HepG2 (cell line): ENCODE measurements at regions not wholly inside any gene's neighbourhood (a gene's known extent, or its start where the extent isn't known, plus 50 kb on each side); places are given as distances from the start of the nearest gene placed in this dataset.

Experiments used
- ATAC-seq: fragments of 200-7000 bp; cut with Tn5 transposase; 3 replicates; pipeline ENCODE4 v1.9.1; 2020; ENCODE audit warnings: mild to moderate bottlenecking, moderate library complexity
- BruUV-seq: library from RNA; stranded (reverse); fragments of 400-500 nt; replicated peaks from 2 replicates; lab custom pipeline; 2021; lab: Mats Ljungman, UMichigan
- CTCF ChIA-PET: fragments of 300-600 bp; formaldehyde crosslinking; extraction: SDS; loops from one replicate; lab custom pipeline; 2021; ENCODE audit warnings: low total read pairs, inconsistent platforms, low intra/inter-chr PET ratio; lab: Yijun Ruan, JAX
- POLR2A ChIA-PET: fragments of 350-600 bp; sonication (Branson Sonifier 250); formaldehyde crosslinking; loops from one replicate; lab custom pipeline; 2020; ENCODE audit warnings: antibody characterized with exemption, inconsistent platforms; lab: Yijun Ruan, JAX
- DNase-seq: peaks from one replicate; pipeline ENCODE4 v3.0.0-alpha.2; 2015; ENCODE audit warnings: low spot score
- FAIRE-seq: peaks from 3 replicates; lab custom pipeline; 2011; peaks lifted over from hg19 to GRCh38; lab: Jason Lieb, UNC
- H2AFZ ChIP-seq: one replicate; pipeline ENCODE4 v1.6.1; 2011; ENCODE audit warnings: low read length, inconsistent platforms
- H3K27ac ChIP-seq: fragments of 300-600 bp; 3 replicates; pipeline ENCODE4 v1.8.0; 2011; ENCODE audit warnings: mixed run types, mild to moderate bottlenecking, mixed read lengths, low read length, inconsistent platforms; ENCODE audit not compliant: insufficient read depth; ENCODE audit errors: extremely low read length
- H3K27me3 ChIP-seq, 2 experiments: fragments of 200-600 bp in 1 of 2; 2 replicates in 1 of 2; 3 replicates in 1 of 2; pipeline versions ENCODE4 v1.6.0 to v1.8.0; 2011; ENCODE audit warnings: low read length in 2 of 2, mild to moderate bottlenecking in 2 of 2, moderate library complexity in 2 of 2, inconsistent platforms in 1 of 2; ENCODE audit not compliant: insufficient read depth in 2 of 2, control insufficient read depth in 1 of 2
- H3K36me3 ChIP-seq, 2 experiments: fragments of 200-600 bp in 1 of 2; replicated peaks in 1 of 2; 2 replicates in 1 of 2; 3 replicates in 1 of 2; pipeline versions ENCODE4 v1.5.1 to v1.8.0; 2011; ENCODE audit warnings: low read length in 2 of 2, inconsistent platforms in 1 of 2; ENCODE audit not compliant: insufficient read depth in 2 of 2, control insufficient read depth in 1 of 2
- H3K4me1 ChIP-seq: 2 replicates; pipeline ENCODE4 v1.5.1; 2012; ENCODE audit warnings: low read length, inconsistent platforms; ENCODE audit not compliant: insufficient read depth
- H3K4me2 ChIP-seq: 2 replicates; pipeline ENCODE4 v1.6.0; 2011; ENCODE audit warnings: low read depth, low read length, inconsistent platforms
- H3K4me3 ChIP-seq, 3 experiments: fragments of 200-600 bp in 1 of 3; sonication (generic), shearing (Covaris generic) in 1 of 3; replicated peaks in 1 of 3; 2 replicates each; pipeline ENCODE4 v1.5.1; 2011 to 2016; ENCODE audit warnings: low read length in 3 of 3, inconsistent platforms in 2 of 3, low read depth in 2 of 3, mild to moderate bottlenecking in 2 of 3, control low read depth in 1 of 3, mixed read lengths in 1 of 3; ENCODE audit not compliant: insufficient read depth in 1 of 3
- H3K79me2 ChIP-seq: one replicate; pipeline ENCODE4 v1.6.1; 2011; ENCODE audit warnings: low read length, inconsistent platforms; ENCODE audit not compliant: insufficient read depth
- H3K9ac ChIP-seq: 2 replicates; pipeline ENCODE4 v1.6.0; 2011; ENCODE audit warnings: mild to moderate bottlenecking, low read depth, low read length, inconsistent platforms; ENCODE audit not compliant: insufficient read depth
- H3K9me3 ChIP-seq: 2 replicates; pipeline ENCODE4 v1.5.1; 2012; ENCODE audit warnings: mild to moderate bottlenecking, low read length
- H4K20me1 ChIP-seq: 2 replicates; pipeline ENCODE4 v1.6.0; 2011; ENCODE audit warnings: inconsistent platforms, mild to moderate bottlenecking, low read length, moderate library complexity; ENCODE audit not compliant: insufficient read depth
- ATF3 ChIP-seq: sonication (generic); formaldehyde crosslinking; IDR thresholded peaks from 2 replicates; pipeline ENCODE4 v1.4.0; 2020; ENCODE audit warnings: missing genetic modification reagents
- BCL3 ChIP-seq: sonication (generic); formaldehyde crosslinking; IDR thresholded peaks from 2 replicates; pipeline ENCODE4 v1.5.1; 2020; ENCODE audit warnings: mild to moderate bottlenecking, missing genetic modification reagents, moderate library complexity
- FOXM1 ChIP-seq: sonication (generic); formaldehyde crosslinking; IDR thresholded peaks from 2 replicates; pipeline ENCODE4 v1.5.0; 2020; ENCODE audit warnings: missing genetic modification reagents
- HMGA1 ChIP-seq: sonication (generic); formaldehyde crosslinking; conservative IDR thresholded peaks from 2 replicates; pipeline ENCODE4 v1.4.0; 2020; ENCODE audit warnings: missing genetic modification reagents
- MAFF ChIP-seq: IDR thresholded peaks from 2 replicates; pipeline ENCODE4 v1.6.1; 2011; ENCODE audit warnings: low read depth, low read length, improper control_type of control experiment
- MAFK ChIP-seq, 2 experiments: IDR thresholded peaks in 1 of 2; conservative IDR thresholded peaks in 1 of 2; 2 replicates each; pipeline ENCODE4 v1.6.1; 2011; ENCODE audit warnings: improper control_type of control experiment in 2 of 2, low read length in 2 of 2
- MTA3 ChIP-seq: sonication (generic); formaldehyde crosslinking; IDR thresholded peaks from 2 replicates; pipeline ENCODE4 v1.4.0; 2020; ENCODE audit warnings: missing genetic modification reagents
- PHF21A ChIP-seq: sonication (generic); formaldehyde crosslinking; IDR thresholded peaks from 2 replicates; pipeline ENCODE4 v1.5.0; 2020; ENCODE audit warnings: mild to moderate bottlenecking, missing genetic modification reagents
- PLRG1 ChIP-seq: fragments of 450-650 bp; conservative IDR thresholded peaks from 2 replicates; pipeline ENCODE4 v1.6.1; 2016
- RNF219 ChIP-seq: sonication (generic); formaldehyde crosslinking; IDR thresholded peaks from 2 replicates; pipeline ENCODE4 v1.5.0; 2020; ENCODE audit warnings: mild to moderate bottlenecking, missing genetic modification reagents
- RXRA ChIP-seq: sonication (generic); formaldehyde crosslinking; IDR thresholded peaks from 2 replicates; pipeline ENCODE4 v1.5.1; 2020; ENCODE audit warnings: missing genetic modification reagents
- ZFP36 ChIP-seq: fragments of 150-350 bp; IDR thresholded peaks from 2 replicates; pipeline ENCODE4 v1.6.1; 2018; ENCODE audit warnings: borderline replicate concordance, low read length, low read depth; ENCODE audit not compliant: partially characterized antibody
- ZFP82 ChIP-seq: sonication (generic); formaldehyde crosslinking; IDR thresholded peaks from 2 replicates; pipeline ENCODE4 v1.5.1; 2020; ENCODE audit warnings: mild to moderate bottlenecking, missing genetic modification reagents, borderline replicate concordance
- ZNF20 ChIP-seq: sonication (generic); formaldehyde crosslinking; IDR thresholded peaks from 2 replicates; pipeline ENCODE4 v1.4.0; 2020; ENCODE audit warnings: mild to moderate bottlenecking, moderate library complexity, missing genetic modification reagents
- ZNF430 ChIP-seq: sonication (generic); formaldehyde crosslinking; IDR thresholded peaks from 2 replicates; pipeline ENCODE4 v1.9.0; 2021; ENCODE audit warnings: mild to moderate bottlenecking, missing genetic modification reagents
- ZNF546 ChIP-seq: sonication (generic); formaldehyde crosslinking; conservative IDR thresholded peaks from 2 replicates; pipeline ENCODE4 v1.8.1; 2023; ENCODE audit warnings: mild to moderate bottlenecking, missing genetic modification reagents
- WGBS: methylation state at CpG from one replicate; pipeline ENCODE4 v1.1.6; 2017; ENCODE audit warnings: low lambda C conversion rate; 5-methylcytosine and 5-hydroxymethylcytosine counted together
- in situ Hi-C: cut with HindIII; loops from 2 replicates; pipeline ENCODE4 v1.10.0; 2017; ENCODE audit warnings: low pct_unique_long_range_greater_than_20kb; ENCODE audit not compliant: extremely low pct_ligation_motif_present
- intact Hi-C: fragments of 100-400 bp; cut with micrococcal nuclease; formaldehyde crosslinking; loops from one replicate; pipeline ENCODE4 v1.10.0; 2022; ENCODE audit not compliant: unreplicated experiment
- TF ChIP-seq, protein P1 (sequence below): sonication (generic); formaldehyde crosslinking; IDR thresholded peaks from 2 replicates; pipeline ENCODE4 v1.4.0; 2020; ENCODE audit warnings: missing genetic modification reagents; ENCODE audit errors: not compliant biosample characterization

GRCh38 chr2:58954880-58955385 lies 713.8 kb upstream of the FANCL start:
- no peak for FAIRE-seq
- Histone ChIP-seq H3K4me3 (no peak overlapping the region), H3K27me3 (peaks cover 0 to 5% of the 10 kb centered on the region in 2 experiments; a peak in 1 of 5 replicates), H3K4me2 (no peak overlapping the region), H2AFZ (no peak overlapping the region), H3K9me3 (no peaks in the 10 kb centered on the region), H3K79me2 (no peaks in the 10 kb centered on the region), H3K9ac (no peak overlapping the region), H3K4me1 (no peaks in the 10 kb centered on the region), H3K36me3 (no peaks in the 10 kb centered on the region), H3K27ac (no peak overlapping the region), H4K20me1 (no peaks in the 10 kb centered on the region)
- no TSS peak for BruUV-seq
- no peak for DNase-seq
- in situ Hi-C loops (no loop called here), intact Hi-C loops (no loop called here)
- ChIA-PET CTCF (no interaction called here), POLR2A (no interaction called here)
- no peak for TF ChIP-seq ZNF430 (CRISPR knock-in tag)
- TF ChIP-seq FOXM1 = no peak
- TF ChIP-seq ATF3 (CRISPR knock-in tag) = no peak
- peak; percentile 66 for TF ChIP-seq MAFF
- TF ChIP-seq ZNF546 (CRISPR knock-in tag) = no peak
- no peak for TF ChIP-seq RXRA (CRISPR knock-in tag)
- TF ChIP-seq MAFK (conservative IDR thresholded peaks at IDR 0.05 in 1 of 2, IDR thresholded peaks at IDR 0.05 in 1 of 2; ENCODE audit: low read length in 2 of 2) = peak; percentile 62 to 83; a peak in 3 of 4 replicates
- no peak for TF ChIP-seq HMGA1
- no peak for TF ChIP-seq ZNF20
- 8% methylated on average over 11 of the region's 11 CpGs for WGBS
- ATAC-seq = no peak

- H3K79me2 ChIP-seq = no peaks in the 10 kb centered on the region
- intact Hi-C loops (no loop called here), in situ Hi-C loops (no loop called here)
- FAIRE-seq (no peak), ATAC-seq (no peak), DNase-seq (no peak)
- H3K4me2 ChIP-seq = no peak overlapping the region
- no peaks in the 10 kb centered on the region for H3K36me3 ChIP-seq
- no peak overlapping the region for H3K4me3 ChIP-seq
- H3K4me1 ChIP-seq = no peaks in the 10 kb centered on the region
- peaks cover 0 to 5% of the 10 kb centered on the region in 2 experiments; a peak in 1 of 5 replicates for H3K27me3 ChIP-seq
- ChIA-PET CTCF (no interaction called here), POLR2A (no interaction called here)
- no peaks in the 10 kb centered on the region for H3K9me3 ChIP-seq
- no peak overlapping the region for H3K27ac ChIP-seq
- H2AFZ ChIP-seq = no peak overlapping the region
- BruUV-seq = no TSS peak
- H3K9ac ChIP-seq = no peak overlapping the region
- 19% methylated on average over 3 of the region's 3 CpGs for WGBS
- no peaks in the 10 kb centered on the region for H4K20me1 ChIP-seq
- TF ChIP-seq ZFP36 (no peak), RNF219 (CRISPR knock-in tag) (no peak), MTA3 (CRISPR knock-in tag) (no peak), PLRG1 (no peak), PHF21A (no peak), ZFP82 (no peak), BCL3 (CRISPR knock-in tag) (no peak)
- TF ChIP-seq, protein P1, sequence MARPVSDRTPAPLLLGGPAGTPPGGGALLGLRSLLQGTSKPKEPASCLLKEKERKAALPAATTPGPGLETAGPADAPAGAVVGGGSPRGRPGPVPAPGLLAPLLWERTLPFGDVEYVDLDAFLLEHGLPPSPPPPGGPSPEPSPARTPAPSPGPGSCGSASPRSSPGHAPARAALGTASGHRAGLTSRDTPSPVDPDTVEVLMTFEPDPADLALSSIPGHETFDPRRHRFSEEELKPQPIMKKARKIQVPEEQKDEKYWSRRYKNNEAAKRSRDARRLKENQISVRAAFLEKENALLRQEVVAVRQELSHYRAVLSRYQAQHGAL = no peak
Observed at GRCh38 chr2:58951722-58952121, 710.6 kb upstream of the FANCL start.
